ENCODE measurements at regions not wholly inside any gene's neighbourhood (a gene's known extent, or its start where the extent isn't known, plus 50 kb on each side); places are given as distances from the start of the nearest gene placed in this dataset.
"Not testable (repeated sequence)": the region's sequence is repeated elsewhere in the genome, so short reads cannot be mapped to it uniquely, and the experiment has no call there.

DNA sequence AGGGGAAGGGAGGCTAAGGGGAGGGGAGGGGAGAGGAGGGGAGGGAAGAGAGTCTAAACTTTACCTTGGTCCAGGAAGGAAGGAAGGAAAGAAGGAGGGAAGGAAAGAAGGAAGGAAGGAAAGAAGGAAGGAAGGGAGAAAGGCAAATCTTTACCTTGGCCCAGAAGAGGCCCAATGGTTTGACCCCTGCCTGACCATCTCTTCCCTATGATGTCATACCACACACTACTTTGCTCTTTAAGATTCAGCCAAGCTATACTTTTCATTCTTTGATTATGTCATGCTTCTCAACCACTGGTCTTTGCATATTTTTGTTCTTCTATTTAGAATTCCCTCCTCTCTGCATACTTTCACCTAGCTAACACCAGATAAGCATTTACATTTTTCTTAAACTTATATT lies 1077.5 kb downstream of the PCDH9 start:
- Histone ChIP-seq H4K5ac (ENCODE audit: insufficient read length, low read depth, low read length) (no peak overlapping the region), H2BK15ac (ENCODE audit: low read depth, low read length) (no peak overlapping the region), H3K23me2 (ENCODE audit: insufficient read length, low read depth, low read length, poor library complexity, severe bottlenecking) (no peaks in the 10 kb centered on the region), H3K9me3 (ENCODE audit: control insufficient read depth, low read depth, low read length) (no peaks in the 10 kb centered on the region), H3K23ac (ENCODE audit: insufficient read length, low read depth, low read length) (no peak overlapping the region), H3K4me2 (ENCODE audit: insufficient read depth, insufficient read length, low read length) (no peak overlapping the region), H2BK5ac (ENCODE audit: insufficient read length, low read length) (no peak overlapping the region), H3K18ac (ENCODE audit: insufficient read length, low read depth, low read length) (no peak overlapping the region), H3K9ac (ENCODE audit: extremely low read depth, insufficient read length, low read length) (no peak overlapping the region), H4K8ac (replicated peaks; ENCODE audit: insufficient read length, low read depth, low read length) (no peak overlapping the region), H4K91ac (ENCODE audit: insufficient read length, low read depth, low read length) (no peak overlapping the region), H3K56ac (ENCODE audit: insufficient read length, low read depth, low read length) (no peak overlapping the region), H3K27ac (ENCODE audit: insufficient read length, low read depth, low read length) (no peak overlapping the region), H2AK5ac (ENCODE audit: insufficient read length, low read length) (no peak overlapping the region), H2BK20ac (ENCODE audit: low read depth, low read length, poor library complexity, severe bottlenecking) (no peak overlapping the region), H3K4me1 (ENCODE audit: insufficient read depth, low read length) (no peaks in the 10 kb centered on the region), H3K79me1 (ENCODE audit: insufficient read depth, low read depth, low read length, poor library complexity, severe bottlenecking) (no peaks in the 10 kb centered on the region), H3K14ac (ENCODE audit: insufficient read depth, low read length) (no peak overlapping the region), H2AFZ (ENCODE audit: low read length) (no peak overlapping the region), H3K27me3 (ENCODE audit: insufficient read depth, low read length) (no peaks in the 10 kb centered on the region), H3T11ph (ENCODE audit: low read length) (no peak overlapping the region), H3K4ac (ENCODE audit: low read depth, low read length) (no peak overlapping the region), H4K20me1 (ENCODE audit: control insufficient read depth, insufficient read depth, insufficient read length) (no peaks in the 10 kb centered on the region), H3K79me2 (ENCODE audit: insufficient read depth, low read length) (no peaks in the 10 kb centered on the region), H2BK12ac (ENCODE audit: insufficient read length, low read depth, low read length) (no peak overlapping the region), H2BK120ac (ENCODE audit: low read depth, low read length, poor library complexity, severe bottlenecking) (no peak overlapping the region)
- H3K4me1 Mint-ChIP-seq = no peaks in the 10 kb centered on the region
- no peaks in the 10 kb centered on the region for H3K27me3 Mint-ChIP-seq (ENCODE audit: low read depth)
- no peak overlapping the region for H3K27ac Mint-ChIP-seq
- TF ChIP-seq CTCF (conservative IDR thresholded peaks at IDR 0.05) = no peak
- DNase-seq = no peak
- no peak overlapping the region for H3K4me3 Mint-ChIP-seq
- H3K36me3 Mint-ChIP-seq (ENCODE audit: insufficient read depth in 1 of 3, low read depth in 3 of 3) = no peaks in the 10 kb centered on the region
- no peaks in the 10 kb centered on the region for H3K9me3 Mint-ChIP-seq

- not testable (repeated sequence) for H3K4me1 Mint-ChIP-seq; H3T11ph ChIP-seq (ENCODE audit: low read length); H3K4me3 Mint-ChIP-seq
Measured at GRCh38 chr13:66144357-66144756, 1085.8 kb downstream of the PCDH9 start.

More at GRCh38 chr13:66144357-66144756, 1085.8 kb downstream of the PCDH9 start:
- not testable (repeated sequence) for H3K9ac ChIP-seq (ENCODE audit: extremely low read depth, insufficient read length, low read length); H3K4me1 ChIP-seq (ENCODE audit: insufficient read depth, low read length); H2BK15ac ChIP-seq (ENCODE audit: low read depth, low read length); H3K4ac ChIP-seq (ENCODE audit: low read depth, low read length); H3K27me3 Mint-ChIP-seq (ENCODE audit: low read depth); H3K9me3 Mint-ChIP-seq; H3K27ac ChIP-seq (ENCODE audit: insufficient read length, low read depth, low read length); DNase-seq; H3K79me2 ChIP-seq (ENCODE audit: insufficient read depth, low read length); H3K36me3 Mint-ChIP-seq (ENCODE audit: insufficient read depth in 1 of 3, low read depth in 3 of 3); H3K4me2 ChIP-seq (ENCODE audit: insufficient read depth, insufficient read length, low read length); H3K9me3 ChIP-seq (ENCODE audit: control insufficient read depth, low read depth, low read length); H3K14ac ChIP-seq (ENCODE audit: insufficient read depth, low read length); H2BK12ac ChIP-seq (ENCODE audit: insufficient read length, low read depth, low read length); H2BK5ac ChIP-seq (ENCODE audit: insufficient read length, low read length); H3K27ac Mint-ChIP-seq; H4K91ac ChIP-seq (ENCODE audit: insufficient read length, low read depth, low read length); H3K23ac ChIP-seq (ENCODE audit: insufficient read length, low read depth, low read length); H4K20me1 ChIP-seq (ENCODE audit: control insufficient read depth, insufficient read depth, insufficient read length); H3K18ac ChIP-seq (ENCODE audit: insufficient read length, low read depth, low read length); H2BK120ac ChIP-seq (ENCODE audit: low read depth, low read length, poor library complexity, severe bottlenecking); H3K79me1 ChIP-seq (ENCODE audit: insufficient read depth, low read depth, low read length, poor library complexity, severe bottlenecking); H3K56ac ChIP-seq (ENCODE audit: insufficient read length, low read depth, low read length); H2AFZ ChIP-seq (ENCODE audit: low read length); H4K5ac ChIP-seq (ENCODE audit: insufficient read length, low read depth, low read length); H4K8ac ChIP-seq (replicated peaks; ENCODE audit: insufficient read length, low read depth, low read length); H3K27me3 ChIP-seq (ENCODE audit: insufficient read depth, low read length); H2AK5ac ChIP-seq (ENCODE audit: insufficient read length, low read length); H2BK20ac ChIP-seq (ENCODE audit: low read depth, low read length, poor library complexity, severe bottlenecking); H3K23me2 ChIP-seq (ENCODE audit: insufficient read length, low read depth, low read length, poor library complexity, severe bottlenecking)
- no CpG with 5 or more reads among the region's 11 CpGs for WGBS (ENCODE audit: extremely low coverage, insufficient read length, low lambda C conversion rate)
